NCI-H1048 (cell line): ENCODE measurements at regions not wholly inside any gene's neighbourhood (a gene's known extent, or its start where the extent isn't known, plus 50 kb on each side); places are given as distances from the start of the nearest gene placed in this dataset.

ENCODE experiments used
- DNase-seq: peaks from one replicate; lab custom pipeline; 2025; lab: John Stamatoyannopoulos, UW

DNA sequence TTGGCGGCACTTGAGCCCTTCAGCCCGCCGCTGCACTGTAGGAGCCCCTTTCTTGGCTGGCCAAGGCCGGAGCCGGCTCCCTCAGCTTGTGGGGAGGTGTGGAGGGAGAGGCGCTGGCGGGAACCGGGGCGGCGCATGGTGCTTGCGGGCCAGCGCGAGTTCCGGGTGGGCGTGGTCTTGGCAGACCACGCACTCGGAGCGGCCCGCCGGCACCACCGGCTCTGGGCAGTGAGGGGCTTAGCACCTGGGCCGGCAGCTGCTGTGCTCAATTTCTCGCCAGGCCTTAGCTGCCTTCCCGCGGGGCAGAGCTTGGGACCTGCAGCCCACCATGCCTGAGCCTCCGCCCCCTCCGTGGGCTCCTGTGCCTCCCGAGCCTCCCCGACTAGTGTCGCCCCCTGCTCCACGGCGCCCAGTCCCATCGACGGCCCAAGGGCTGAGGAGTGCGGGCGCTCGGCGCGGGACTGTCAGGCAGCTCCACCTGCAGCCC is 673.7 kb upstream of the BRINP3 start:
- DNase-seq = no peak

DNA sequence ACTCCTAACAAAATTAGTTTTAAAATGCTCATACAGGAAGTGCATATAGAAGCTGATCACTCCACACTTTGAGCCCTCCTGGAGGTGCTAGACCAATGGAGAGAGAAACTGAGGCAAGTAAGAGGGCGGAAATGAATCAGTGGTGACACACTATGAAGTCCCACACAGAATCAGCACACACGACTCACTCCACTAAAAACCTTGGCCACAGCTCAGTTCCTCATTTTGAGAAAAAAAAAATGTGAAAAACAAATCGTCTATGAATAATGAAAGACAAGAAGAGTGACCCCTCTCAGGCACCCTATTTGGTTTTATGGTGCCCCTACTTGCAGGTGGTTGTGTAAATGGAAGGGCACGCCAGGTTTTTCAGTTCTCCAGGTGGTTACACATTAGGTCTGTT is 675.1 kb upstream of the BRINP3 start:
- no peak for DNase-seq

DNA sequence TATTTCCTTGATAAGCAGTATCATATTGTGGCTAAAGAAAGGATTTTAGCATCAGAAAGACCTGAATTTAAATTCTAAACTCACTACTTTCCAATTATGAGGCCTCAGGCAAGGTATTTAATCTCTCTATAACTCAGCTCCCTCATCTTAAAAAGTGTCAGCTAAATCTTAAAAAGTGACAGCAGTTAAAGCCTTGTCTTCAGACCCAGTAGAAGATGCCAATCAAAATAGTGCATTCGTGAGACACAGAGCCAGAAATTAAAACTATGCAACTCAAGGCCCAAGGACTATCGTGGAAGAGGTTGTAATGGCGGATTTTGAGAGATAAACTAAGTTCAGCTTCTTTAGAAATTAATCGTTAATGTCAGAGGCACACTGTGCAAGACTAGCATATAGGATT is 677.5 kb upstream of the BRINP3 start:
- no peak for DNase-seq

DNA sequence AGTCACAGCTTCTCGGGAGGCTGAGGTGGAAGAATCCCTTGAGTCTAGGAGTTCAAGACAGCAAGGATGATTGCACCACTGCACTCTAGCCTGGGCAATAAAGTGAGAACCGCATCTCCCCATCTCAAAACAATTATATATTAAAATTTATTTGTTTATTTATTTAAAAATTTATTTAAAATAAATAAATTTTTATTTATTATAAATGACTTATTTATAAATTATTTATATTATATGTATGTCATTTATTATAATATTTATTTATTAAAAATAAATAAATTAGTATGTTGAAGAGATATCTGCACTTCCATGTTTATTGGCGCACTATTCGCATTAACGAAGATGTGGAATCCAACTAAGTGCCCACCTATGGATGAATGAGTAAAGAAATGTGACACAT is 683.2 kb upstream of the BRINP3 start:
- DNase-seq = no peak

DNA sequence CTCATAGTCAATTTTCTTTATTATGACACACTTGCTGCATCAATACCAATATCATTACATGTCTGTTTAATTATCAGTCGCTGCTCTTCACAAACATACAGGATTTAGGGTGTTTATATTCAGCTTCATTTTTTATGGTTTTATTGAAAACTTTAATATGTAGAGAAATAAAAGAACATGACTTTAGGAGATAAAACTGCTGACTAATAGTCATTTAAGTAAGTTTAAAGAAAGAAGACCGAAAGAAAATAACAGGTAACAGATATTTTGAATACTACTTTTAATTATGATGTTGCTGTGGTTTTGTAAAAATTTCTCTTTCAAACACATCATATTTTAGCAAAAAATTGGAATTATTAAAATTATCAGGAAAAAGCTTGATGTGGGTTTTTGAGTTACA is 685.1 kb upstream of the BRINP3 start:
- DNase-seq = no peak

DNA sequence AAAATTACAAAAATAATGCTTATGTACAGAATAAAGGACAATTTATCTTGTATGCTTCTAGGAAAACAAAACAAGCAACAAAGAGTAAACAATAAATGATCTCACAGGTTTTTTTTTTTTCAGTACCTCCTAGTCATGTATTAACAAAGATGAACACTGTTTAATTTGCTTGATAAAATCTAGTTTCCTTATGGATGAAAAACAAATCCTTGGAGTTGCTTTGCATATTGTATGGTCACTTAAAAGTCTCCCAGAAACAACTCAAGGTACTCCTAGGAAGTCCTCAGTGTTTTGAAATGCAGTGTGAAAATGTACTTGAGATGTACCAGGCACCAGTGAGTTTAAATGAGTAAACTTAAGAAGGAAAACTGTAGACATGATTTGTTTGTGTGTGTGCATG is 686.0 kb upstream of the BRINP3 start:
- no peak for DNase-seq

DNA sequence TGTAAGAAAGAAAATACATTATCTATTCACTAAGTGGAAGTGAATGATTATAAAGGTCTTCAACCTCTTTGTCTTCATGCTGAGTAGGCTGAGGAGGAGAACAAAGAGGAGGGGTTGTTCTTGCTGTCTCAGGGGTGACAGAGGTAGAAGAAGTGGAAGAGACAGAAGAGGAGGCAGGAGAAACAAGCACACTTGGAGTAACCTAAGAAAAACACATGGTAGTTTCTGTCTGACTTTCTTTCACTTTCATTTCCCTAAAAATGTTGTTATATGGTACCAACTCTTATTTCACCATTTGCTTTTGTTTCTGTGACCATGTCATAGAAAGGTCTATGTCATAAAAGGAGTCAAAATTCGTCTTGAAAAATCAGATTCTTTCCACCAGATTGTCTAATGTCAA is 696.6 kb upstream of the BRINP3 start:
- no peak for DNase-seq

DNA sequence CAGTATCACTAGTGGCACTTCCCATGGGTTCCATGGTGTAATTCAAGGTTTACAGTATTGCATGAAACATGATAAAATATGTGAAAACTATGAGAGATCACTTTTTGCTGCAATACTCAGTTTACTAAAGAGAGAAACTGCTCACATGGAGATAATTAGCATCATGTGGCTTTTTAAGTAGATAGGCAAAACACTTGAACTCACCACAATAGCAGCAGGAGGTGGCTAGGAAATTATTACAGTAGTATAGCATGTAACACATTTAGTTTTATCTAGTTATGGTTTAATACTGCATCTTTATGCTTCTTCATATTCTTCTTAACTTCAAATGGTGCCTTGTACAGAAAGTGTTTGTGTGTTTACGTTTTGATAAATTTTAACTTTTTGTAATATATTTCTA is 698.5 kb upstream of the BRINP3 start:
- no peak for DNase-seq

DNA sequence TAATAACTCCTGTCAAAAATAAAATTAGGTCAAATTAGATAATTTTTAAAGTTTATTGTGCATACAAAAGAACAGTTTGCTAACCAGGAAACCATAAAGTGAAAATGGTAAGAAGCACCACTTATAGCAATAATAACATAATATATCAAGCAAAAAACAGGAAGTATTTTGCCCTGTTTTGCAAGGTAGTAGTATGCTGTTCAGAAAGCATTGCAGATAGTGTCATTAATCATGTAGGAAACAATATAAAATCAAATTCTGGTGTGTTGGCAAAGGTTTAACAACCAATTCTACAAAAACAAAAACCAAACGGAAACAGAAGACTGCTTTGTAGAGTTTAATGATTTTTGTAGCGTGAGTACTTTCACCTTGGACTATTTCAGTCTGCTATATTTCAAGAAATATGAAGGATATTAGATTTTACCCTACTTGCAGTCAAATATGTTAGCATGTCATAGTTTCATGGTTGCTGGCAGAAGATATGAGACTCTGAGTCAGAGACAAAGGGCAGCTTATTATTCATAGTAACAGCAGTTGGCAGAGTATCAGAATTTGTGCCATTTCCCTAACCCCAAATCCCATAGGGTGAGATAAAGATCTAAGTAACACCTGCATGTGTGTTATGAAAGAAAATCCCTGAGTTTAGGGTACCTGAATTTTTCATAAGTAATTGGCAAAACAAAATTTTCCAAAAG is 729.0 kb upstream of the BRINP3 start:
- DNase-seq = no peak

DNA sequence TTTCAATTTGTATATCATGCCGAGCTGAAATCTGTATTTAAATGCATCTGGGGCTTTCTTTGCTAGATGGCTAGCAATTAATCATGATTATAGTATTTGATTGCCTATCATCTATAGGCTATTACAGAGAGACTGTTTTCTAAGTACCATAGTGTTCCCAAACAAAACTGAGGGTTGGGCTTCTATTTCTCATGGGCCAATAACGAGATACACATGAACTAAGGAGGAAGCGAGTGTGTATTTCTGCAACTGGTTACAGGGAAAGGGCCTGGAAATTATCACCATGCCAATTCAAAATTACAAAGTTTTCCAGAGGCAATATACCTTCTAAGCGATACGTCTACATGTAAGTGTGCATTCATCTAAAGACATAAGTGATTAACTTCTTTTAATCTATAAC is 744.5 kb upstream of the BRINP3 start:
- DNase-seq = no peak

DNA sequence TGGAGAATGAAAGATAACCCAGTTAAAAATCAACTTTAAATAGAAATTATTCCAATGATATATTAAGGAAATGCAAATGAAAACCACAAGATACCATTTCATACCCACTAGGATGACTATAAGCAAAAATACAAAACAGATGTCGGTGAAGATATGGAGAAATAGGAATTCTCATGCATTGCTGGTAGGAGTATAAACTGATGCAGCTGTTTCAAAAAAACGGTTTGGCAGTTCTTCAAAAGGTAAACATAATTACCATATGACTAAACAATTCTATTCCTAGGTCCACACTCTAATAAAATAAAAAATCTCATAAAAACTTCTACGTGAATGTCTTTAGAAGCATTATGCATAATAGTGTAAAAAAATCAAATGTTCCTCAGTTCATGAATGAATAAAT is 763.3 kb upstream of the BRINP3 start:
- no peak for DNase-seq

DNA sequence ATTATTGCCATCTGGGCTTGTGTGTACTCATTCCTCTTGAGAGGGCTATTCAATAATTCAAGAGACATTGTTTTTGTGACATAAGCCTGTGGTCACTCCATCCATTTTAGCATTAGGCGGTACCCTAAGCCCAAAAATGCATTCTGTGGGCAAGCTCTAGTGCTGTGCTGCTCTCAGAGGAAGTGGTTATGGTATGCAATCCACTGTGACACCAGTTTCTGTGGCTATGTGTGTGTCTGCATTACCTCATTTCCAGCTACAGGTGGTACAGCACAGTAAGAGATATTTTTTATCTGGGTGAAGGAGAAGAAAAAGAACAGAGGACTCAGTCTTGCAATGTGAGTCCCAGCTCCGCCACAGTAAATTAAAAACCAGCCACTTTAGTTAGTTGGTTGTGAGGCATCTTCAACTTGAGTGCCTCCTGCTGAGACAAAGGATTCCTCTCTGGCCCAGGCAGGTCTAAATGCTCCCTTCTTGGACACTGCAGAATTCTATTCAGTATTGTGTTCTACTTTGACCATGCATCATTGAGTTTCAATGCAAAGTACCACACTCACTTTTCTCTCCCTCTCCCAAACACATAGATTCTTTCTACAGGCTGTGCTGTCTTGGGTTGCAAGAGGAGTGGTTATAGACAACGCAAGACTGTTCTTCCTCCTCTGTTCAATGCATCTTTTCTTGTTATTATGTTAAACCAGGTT is 777.8 kb upstream of the BRINP3 start:
- no peak for DNase-seq

DNA sequence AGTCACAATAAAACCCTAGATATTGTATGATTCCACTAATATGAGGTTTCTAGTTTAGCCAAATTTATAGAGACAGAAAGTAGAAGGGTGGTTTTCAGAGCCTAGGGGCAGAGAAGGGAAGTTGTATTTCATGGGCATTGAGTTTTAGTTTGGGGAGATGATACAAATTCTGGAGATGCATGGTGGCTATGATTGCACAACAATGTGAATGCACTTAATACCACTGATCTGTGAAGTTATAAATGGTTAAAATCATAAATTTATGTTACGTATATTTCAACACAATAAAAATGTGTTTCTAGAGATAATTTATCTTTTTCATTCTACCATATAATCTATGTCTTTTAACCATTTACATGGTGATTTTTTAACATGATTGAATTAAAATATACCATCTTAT is 779.3 kb upstream of the BRINP3 start:
- DNase-seq = no peak

DNA sequence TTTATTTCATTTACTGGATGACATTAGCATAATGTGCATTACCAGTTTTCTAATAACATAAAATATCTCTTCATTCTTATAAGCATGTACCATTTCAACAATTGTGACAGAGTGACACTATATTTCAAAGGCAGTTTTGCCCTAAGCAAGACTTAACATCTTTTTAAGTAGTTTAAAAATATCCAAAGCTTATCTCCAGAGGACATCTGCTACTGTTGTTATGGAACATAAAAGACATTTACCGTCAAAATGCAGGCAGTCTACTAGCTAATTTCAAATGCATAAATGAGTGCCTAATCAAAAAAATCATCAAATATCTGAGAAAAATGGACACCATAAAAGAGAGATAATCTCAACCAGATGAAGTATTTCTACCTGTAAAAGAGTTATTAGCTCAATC is 782.4 kb upstream of the BRINP3 start:
- DNase-seq = no peak

DNA sequence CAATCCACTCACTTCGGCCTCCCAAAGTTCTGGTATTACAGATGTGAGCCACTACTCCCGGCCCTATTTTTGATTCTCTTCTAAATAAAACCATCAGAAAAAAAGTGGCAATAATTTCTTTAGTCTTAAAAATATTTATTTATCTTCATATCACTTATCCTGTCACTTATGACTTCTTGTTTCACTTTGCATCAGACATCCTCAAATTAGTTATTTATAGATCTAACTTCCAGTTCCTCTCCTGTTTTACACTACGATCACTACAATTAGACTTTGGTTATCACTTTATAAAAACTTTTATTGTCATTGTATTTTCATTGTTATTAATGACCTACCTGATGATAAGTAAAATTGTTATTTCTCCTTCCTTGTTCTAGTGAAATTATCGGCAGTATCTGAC is 783.4 kb upstream of the BRINP3 start:
- DNase-seq = no peak

DNA sequence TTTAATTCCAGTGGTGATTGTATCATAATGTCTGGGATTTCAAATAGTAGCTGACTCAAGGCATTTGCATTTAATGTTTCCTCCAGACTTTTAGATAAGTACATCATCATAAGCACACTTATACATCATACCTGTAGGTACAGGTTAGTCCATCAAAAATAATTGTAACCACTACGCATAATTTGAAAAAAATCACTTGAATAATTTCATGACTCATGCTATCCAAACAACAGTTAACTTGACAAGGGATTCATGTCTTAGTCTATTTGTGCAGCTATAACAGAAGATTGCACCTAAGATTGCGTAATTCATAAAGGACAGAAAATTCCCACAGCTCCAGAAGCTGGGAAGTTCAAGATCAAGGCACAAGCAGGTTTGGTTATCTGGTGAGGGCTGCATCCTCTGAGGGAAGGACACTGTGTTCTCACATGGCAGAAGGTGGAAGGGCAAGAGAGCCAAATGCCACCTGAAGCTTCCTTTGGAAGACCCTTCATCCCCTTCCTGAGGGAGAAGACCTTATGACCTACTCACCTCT is 801.7 kb upstream of the BRINP3 start:
- no peak for DNase-seq

DNA sequence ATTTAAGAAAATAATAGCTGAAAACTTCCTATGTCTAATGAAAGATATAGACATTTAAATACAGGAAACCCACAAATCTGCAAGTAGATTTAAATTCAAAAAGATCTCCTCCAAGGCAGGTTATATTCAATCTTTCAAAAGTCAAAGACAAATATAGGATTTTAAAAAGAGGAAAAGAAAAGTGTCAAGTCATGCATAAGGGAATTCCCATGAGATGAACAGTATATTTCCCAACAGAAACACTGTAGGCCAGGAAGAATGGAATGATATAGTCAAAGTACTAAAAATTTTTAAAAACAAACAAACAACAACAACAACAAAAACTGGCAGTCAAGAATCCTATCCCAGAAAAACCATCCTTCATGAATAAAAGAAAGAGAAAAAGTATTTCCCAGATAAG is 806.5 kb upstream of the BRINP3 start:
- DNase-seq = no peak

DNA sequence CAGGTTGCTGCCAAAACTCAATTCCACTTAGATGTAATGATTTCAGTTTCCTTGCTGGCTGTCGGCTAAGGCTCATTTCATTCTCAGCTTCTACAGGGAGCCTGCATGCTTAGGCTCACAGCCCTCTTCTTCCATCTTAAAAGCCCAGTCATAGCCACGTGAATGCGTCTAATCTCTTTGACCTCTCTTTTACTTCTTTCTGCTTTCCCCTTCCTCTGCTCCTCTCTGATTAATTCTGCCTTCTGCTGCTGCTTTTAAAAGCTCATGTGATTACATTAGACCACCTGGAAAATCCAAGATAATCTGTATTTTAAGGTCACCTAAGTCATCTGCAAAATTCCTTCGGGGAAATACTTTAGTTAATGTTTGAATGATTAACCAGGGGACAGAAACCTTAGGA is 812.8 kb upstream of the BRINP3 start:
- no peak for DNase-seq

DNA sequence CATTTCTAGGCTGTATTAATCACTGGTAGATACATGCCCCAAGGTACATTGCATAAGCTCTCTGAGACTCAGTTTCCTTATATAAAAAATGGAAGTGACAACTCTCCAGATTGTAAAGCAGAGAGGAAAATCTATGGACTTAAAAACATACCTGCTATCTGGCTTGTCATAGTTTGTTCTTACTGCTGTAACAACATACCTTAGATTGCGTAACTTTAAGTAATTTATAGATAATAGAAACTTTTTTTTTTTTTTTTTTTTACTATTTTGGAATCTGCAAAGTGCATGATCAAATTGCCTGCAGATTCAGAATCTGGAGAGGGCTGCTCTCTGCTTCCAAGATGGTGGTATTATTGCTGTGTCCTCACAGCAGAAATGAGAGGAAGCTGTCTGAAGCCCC is 827.7 kb upstream of the BRINP3 start:
- no peak for DNase-seq

DNA sequence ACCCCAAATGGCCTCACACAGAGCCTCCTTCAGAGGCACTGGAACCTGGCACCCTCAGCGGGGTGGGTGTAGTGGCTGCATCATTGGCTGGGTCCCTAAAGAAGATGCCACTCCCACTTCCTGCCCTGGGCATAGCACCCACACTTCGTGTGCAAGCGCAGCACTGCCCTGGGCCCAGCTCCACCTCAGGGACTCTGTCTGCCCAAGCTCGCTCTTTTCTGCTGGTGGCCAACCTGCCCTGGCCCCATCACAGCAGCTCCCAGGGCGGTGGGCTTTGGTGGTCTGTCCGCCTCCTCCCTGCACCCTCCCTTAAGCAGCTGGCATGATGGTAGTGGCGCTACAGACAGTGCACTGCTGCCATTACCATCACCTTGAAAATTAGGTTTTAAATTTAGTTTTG is 829.3 kb upstream of the BRINP3 start:
- DNase-seq = no peak

DNA sequence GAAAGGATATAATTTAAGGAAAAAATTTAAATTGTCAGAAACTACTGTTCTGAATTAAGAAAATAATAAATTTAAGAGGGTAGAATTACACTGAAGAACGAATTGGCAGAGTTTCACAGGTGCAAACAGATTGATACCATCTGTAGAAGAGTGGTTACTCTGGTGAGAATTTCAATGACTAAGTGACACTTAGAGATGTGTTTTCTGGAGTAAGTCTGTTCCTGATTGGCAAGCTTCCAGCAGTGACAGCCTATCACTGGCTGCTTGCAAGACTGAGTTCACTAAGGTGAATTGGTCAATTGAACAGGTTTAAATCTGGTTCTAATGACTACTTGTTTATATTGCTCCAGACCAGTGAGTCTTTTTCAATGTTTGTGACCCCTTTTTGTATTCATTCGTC is 838.2 kb upstream of the RGS18 start:
- DNase-seq = no peak

DNA sequence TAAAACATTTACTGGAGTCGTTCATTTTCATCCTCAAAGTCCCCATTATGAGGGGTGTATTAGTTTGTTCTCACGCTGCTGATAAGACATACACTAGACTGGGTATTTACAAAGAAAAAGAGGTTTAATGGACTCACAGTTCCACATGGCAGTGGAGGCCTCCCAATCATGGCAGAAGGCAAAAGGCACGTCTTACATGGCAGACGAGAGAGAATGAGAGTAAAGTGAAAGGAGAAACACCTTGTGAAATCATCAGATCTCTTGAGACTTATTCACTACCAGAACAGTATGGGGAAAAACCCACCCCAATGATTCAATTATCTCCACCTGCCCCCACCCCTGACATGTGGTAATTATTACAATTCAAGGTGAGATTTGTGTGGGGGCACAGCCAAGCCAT is 830.4 kb upstream of the RGS18 start:
- no peak for DNase-seq

DNA sequence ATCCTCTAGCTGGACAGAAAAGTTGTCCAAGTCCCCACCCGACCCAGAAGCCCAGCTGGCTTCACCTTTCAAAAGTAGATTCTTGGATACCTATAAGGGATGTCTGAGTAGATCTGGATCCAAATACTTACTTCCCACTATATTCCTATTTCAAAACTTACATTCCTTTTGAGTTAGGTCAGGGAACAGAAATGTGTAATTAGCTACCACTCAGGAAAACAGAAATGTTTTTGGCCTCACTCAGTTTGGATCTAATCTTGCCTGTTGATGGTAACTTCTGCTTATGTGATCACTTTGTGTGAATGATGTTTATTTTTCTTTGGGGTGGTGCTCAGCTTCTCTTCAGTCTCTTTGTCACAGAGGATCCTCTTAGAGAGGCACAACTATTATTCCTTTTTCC is 814.4 kb upstream of the RGS18 start:
- DNase-seq = no peak

DNA sequence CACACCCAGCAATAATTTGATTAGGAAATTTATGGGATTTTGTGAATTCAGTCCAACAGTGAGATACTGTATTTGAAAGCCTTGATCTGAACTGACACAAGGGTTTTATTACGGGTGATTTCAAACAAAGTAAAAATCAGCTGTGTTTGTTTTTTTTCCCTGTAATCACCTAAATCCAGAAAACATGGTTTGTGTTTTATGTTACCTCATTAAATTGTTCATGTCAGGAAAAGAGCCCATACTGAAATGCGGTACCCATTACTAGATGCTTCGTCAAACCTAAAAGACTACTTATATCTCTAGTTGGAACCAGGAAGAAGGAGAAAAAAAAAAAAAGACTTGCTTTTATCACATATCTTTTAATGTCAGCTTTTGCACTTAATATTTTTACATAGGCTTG is 811.9 kb upstream of the RGS18 start:
- DNase-seq = no peak
